Left hindlimb (tissue), 1 donor: ENCODE measurements at regions not wholly inside any gene's neighbourhood (a gene's known extent, or its start where the extent isn't known, plus 50 kb on each side); places are given as distances from the start of the nearest gene placed in this dataset.

Source experiments
- DNase-seq: peaks from one replicate; pipeline ENCODE4 v3.0.0-alpha.2; 2018

- no peak for DNase-seq
These were observed 278.7 kb upstream of the SHH start for GRCh38 chr7:156090988-156091387.

- no peak for DNase-seq
These were observed 277.0 kb upstream of the SHH start for GRCh38 chr7:156089222-156089621.

GRCh38 chr7:156088115-156088514 lies 275.9 kb upstream of the SHH start:
- no peak for DNase-seq

GRCh38 chr7:156082048-156083040 lies 270.1 kb upstream of the SHH start:
- no peak for DNase-seq

- no peak for DNase-seq
These were observed 268.3 kb upstream of the SHH start for GRCh38 chr7:156080596-156080995.

- DNase-seq = no peak
These were observed 267.8 kb upstream of the SHH start for GRCh38 chr7:156080046-156080445.

- no peak for DNase-seq
These were observed 266.9 kb upstream of the SHH start for GRCh38 chr7:156079156-156079555.

- no peak for DNase-seq
These were observed 262.8 kb upstream of the SHH start for GRCh38 chr7:156074982-156075615.

GRCh38 chr7:156074084-156074483 lies 261.8 kb upstream of the SHH start:
- no peak for DNase-seq

GRCh38 chr7:156073366-156074052 lies 261.2 kb upstream of the SHH start:
- DNase-seq = no peak

- DNase-seq = no peak
These were observed 259.3 kb upstream of the SHH start for GRCh38 chr7:156071612-156072011.

GRCh38 chr7:156069891-156070290 lies 257.6 kb upstream of the SHH start:
- DNase-seq = no peak

- DNase-seq = no peak
These were observed 254.9 kb upstream of the SHH start for GRCh38 chr7:156067156-156067555.

GRCh38 chr7:156065400-156065799 lies 253.1 kb upstream of the SHH start:
- no peak for DNase-seq

- no peak for DNase-seq
These were observed 252.7 kb upstream of the SHH start for GRCh38 chr7:156064971-156065386.

GRCh38 chr7:156063241-156063810 lies 251.1 kb upstream of the SHH start:
- no peak for DNase-seq

- no peak for DNase-seq
These were observed 250.0 kb upstream of the SHH start for GRCh38 chr7:156062286-156062685.

- no peak for DNase-seq
These were observed 249.5 kb upstream of the SHH start for GRCh38 chr7:156061689-156062255.

GRCh38 chr7:156060925-156061324 lies 248.7 kb upstream of the SHH start:
- no peak for DNase-seq

- DNase-seq = no peak
These were observed 247.1 kb upstream of the SHH start for GRCh38 chr7:156059369-156059768.

GRCh38 chr7:156058248-156058647 lies 246.0 kb upstream of the SHH start:
- DNase-seq = no peak

- DNase-seq = no peak
These were observed 244.3 kb upstream of the SHH start for GRCh38 chr7:156056534-156056933.
